GM21529 (cell line): ENCODE measurements at regions not wholly inside any gene's neighbourhood (a gene's known extent, or its start where the extent isn't known, plus 50 kb on each side); places are given as distances from the start of the nearest gene placed in this dataset.

Experiments
- ATAC-seq: cut with Tn5 transposase; IDR thresholded peaks from one replicate; pipeline ENCODE4 v1.9.1; 2021; ENCODE audit not compliant: unreplicated experiment

DNA sequence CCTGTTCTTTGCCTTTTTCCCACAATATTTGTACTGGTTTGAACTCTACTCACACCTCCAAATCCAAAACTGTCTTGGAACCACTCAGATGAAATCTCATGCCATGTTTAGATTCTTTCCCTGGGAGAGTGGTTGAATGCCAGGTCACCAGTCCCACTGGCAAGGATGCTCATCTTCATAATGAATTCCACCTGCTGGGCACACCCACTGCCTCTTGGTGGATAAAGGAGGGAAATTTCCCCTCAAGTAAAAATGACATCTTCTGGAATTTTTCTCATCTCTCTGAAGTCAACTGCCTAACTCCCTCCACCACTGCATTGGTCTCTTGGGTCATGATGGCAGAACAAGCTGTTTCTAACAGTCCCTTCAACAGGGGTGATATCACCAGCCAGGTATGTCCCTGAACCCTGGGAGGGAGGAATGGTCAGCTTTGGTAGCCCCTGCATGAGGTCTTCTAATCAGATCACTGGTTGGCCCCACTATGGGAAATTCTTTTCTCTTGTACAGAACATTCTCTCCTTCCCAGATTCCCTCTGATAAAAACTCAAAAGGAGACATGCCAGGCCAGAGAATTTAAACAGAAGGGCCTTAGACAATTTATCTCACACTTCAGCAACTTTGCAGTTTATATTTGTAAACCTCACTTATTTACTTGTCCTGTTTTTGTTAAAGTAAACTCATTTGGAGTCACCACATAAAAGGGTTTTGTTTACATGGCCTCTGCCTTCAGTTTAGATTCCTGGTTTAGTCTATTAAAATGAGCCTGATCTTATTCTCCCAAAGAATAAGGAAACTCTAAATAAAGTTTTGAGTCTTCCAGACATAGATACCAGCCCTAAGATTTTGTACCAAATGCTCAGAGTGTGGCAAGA is 143.4 kb downstream of the WNT5A start:
- no peak for ATAC-seq

- no peak for ATAC-seq
Observed at GRCh38 chr3:55341502-55342031, 145.5 kb downstream of the WNT5A start.

- ATAC-seq, result no peak
Observed at GRCh38 chr3:55339819-55340218, 147.3 kb downstream of the WNT5A start.

DNA sequence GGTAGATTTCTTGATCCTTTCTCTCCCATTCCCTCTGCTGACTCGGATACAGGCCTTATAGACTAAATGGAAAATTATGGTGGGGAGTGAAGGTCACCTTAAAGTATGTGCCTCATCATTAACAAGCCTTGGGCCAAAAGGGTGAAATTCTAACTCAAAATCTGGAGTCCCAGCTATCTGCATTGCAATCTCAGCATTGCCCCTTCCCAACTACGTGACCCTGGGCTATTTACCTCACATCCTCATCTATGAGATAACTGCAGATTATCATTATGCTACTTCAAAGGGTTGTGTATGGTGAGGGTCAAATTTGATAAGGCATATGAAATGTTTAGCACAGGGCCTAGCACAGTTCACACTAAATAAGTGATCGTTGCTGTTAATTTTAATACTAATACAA is 147.7 kb downstream of the WNT5A start:
- ATAC-seq, result no peak

GRCh38 chr3:55337641-55338180 is 149.4 kb downstream of the WNT5A start:
- ATAC-seq, result no peak

GRCh38 chr3:55333923-55334322 is 153.2 kb downstream of the WNT5A start:
- ATAC-seq, result no peak

DNA sequence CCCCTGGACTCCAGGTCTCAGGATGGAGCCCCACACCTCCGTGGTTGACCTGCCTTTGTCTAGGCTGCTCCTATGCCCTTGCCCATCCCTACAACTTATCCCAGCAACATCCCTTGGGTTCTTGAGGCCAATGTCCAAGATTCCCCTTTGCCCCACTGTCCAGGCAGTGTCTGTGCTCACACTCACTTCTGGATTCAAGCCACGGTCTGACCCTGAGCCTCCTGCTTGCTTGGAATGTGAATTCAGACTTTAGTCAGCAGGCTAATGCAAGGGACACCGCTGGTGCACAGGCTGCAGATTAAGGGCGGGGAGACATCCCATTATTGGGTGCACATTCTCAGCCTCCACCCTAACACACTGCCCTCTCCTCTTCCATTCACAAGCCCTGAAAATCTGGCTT is 154.1 kb downstream of the WNT5A start:
- ATAC-seq, result no peak

DNA sequence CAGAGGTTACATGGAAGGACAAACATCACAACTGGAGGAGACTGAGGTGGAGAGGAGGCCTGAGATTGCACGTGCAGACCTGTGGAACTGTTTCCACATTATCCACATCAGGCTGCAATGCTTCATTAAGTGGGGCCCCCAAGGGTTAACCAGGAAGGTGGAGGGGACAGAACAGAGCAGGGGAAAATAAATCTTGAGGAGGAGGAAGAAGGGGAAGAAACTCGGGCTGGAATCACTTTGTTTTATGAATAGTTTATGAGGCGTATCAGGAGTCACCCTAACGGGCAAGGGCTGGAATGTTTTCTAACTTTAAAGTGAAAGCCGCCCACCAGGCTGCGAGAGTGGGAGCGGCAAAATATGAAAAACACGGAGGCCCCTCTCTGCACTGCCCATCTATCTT is 154.9 kb downstream of the WNT5A start:
- no peak for ATAC-seq

DNA sequence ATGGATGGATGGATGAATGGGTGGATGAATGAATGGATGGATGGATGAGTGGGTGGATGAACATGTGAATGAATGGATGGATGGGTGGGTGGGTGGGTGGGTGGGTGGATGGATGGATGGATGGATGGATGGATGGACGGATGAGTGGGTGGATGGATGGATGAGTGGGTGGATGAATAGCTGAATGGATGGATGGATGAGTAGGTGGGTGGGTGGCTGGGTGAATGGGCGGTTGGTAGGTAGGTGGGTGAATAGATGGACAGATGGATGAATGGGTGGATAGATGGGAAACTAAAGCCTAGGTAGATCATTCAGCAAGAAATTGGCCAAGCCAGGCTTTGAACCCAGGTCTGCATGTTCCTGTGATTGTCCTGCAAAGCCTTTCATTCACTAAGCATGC is 155.6 kb downstream of the WNT5A start:
- ATAC-seq, result no peak

DNA sequence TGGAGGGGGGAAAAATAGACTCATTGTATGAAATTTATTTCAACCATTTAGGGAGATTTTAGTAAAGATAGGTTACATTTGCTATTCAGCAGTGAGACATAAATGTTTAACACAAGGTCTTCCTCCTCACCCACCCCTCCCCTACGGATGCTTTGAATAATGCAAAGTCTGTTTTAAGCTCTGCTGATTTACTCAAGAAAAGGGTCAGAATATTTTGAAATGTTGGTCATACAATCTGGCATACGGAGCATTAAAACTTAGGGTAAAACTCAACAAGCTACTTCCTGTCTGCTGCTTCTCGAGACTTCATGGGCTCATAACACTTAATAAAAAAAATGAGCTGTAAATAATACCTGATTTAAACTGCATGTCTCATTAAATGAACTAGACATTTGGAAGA is 156.3 kb downstream of the WNT5A start:
- no peak for ATAC-seq

DNA sequence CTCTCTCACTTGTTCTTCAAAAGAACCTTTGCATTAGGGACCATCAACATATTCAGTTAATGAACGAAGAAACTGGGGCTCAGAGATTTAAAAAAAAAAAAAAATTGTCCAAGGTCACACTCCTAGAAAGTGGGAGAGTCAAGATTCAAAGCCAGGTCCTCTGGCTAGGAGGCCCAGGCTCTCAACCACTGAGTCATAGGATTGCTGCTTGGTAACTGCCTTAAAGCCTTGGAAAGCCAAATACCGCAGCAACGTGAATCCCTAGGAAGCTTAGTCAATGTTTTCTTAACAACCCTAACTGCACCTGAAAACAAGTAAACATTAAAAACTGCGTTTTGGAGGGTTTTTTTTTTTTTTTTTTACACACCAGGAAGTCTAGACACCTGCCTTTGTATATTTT is 156.8 kb downstream of the WNT5A start:
- no peak for ATAC-seq

DNA sequence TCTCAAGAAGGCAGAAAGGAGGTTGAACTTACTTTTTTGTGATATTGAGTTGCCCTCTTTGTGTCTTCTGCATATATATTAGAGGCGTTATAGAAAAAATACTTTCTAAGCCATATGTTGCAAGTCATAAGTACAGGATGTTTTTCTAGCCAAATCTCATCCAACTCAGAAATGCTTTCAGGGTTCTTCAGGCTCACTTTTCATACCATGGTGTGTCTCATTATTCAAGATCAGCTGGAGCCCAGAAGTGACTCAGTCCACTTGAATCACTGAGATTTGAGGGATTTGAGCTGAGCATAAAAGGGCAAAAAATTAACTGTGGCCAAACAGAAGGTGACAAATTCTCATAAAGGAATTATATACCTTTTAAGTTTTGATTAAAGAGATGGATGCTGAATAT is 157.3 kb downstream of the WNT5A start:
- ATAC-seq, result no peak

- no peak for ATAC-seq
Observed at GRCh38 chr3:55327131-55327920, 159.8 kb downstream of the WNT5A start.

- no peak for ATAC-seq
Observed at GRCh38 chr3:55322638-55323037, 164.5 kb downstream of the WNT5A start.

DNA sequence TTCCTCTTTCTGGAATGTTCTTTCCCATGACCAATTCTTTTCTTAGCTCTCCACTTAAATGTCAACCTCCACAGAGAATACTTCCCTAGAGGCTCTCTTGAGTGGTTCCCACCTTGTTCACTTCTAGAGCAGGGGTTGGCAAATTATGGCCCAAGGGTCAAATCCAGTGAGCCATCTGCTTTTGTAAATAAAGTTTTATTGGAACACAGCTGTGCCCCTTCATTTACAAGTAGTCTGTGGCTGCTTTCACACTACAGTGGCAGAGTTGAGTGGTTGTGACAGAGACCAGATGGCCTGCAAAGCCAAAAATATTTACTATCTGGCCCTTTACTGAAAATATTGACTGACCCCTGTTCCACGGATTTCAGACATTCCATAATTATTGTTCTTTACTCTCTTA is 166.2 kb downstream of the WNT5A start:
- ATAC-seq, result no peak

DNA sequence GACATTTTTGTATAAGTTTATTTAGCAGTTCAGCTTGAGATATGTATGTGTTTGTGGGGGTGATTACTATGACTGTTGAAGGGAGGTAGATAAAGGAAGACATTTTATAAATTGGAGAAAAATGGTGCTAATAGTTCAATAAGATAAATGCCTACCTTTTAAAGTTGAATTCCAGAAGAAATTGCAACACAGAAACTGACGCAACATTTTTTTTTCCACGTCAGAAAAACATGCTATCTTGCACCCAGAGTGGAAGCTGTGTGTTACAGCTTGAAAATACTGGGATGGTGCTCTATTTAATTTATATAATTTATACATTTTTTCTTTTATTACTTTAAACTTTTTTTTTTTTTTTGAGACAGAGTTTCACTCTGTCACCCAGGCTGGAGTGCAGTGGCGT is 171.7 kb downstream of the WNT5A start:
- ATAC-seq, result no peak

- no peak for ATAC-seq
Observed at GRCh38 chr3:55313666-55314065, 173.4 kb downstream of the WNT5A start.

DNA sequence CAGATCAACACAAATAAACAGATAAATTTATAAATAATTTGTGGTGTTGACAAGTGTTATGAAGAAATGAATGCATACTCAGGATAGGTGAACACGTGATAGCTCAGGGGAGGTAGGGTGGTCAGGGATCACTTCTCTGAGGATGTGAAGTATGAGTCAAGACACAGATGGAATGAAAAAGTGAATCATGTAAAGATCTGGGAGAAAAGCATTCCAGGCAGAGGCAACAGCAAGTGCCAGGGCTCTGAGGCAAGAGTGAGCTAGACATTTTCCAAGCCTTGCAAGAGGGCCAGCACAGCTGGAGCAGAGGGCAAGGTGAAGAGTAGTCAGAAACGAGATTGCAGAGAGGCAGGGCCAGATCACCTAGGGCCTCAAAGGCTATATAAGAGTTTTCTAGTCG is 177.8 kb downstream of the WNT5A start:
- no peak for ATAC-seq

DNA sequence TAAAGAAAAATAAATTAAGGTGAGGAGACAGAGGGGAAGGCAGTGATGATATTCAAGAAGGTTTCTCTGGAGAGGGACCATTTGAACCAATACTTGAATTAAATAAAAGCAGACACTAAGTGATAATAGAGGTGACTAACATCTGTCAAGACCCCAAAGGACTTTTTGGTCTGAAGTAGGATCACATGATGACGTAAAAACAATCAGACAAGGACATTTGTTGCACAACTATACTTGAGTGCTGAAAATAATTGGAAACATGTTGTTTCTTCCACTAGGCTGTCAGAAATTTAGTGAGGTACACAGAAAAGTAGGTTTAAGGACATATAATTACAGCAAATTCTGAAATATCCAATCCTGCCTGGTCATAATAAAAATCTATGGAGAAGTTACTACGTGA is 179.5 kb downstream of the WNT5A start:
- no peak for ATAC-seq

DNA sequence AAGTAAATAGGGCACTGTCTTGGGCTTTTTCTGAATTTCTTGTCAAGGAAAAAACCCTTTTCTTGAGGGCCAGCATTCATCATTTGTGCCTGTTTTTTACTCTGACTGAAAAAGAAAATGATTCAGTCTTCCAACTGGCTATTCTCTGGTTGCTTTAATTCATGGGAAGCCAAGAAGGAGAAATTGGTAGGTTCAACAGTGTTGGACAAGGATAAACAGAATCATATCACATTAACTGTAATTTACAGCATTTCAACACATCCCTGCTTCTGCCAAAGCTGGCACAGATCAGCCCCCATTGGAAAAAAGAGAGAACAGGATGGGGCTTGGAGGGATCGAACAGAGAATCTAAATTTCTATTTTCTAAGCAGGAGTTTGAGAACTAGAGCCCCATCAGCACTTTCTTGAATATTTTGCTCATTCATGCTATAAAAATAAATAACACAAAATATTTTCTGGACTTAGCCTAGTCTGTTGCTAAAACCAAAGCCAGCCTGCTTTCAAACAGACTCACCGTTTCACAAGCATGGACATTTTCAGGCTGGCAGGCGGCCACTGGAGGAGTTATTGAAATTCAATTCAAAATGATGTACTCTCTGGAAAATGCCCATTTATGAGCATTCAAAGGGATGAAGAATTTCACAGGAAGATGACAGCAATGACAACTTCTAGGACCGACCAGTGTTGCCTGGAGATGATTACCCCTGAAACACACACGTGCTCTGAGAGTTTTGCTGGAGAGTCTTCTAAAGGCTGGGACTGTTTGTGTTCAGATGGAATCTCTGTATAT is 181.2 kb downstream of the WNT5A start:
- ATAC-seq, result no peak

DNA sequence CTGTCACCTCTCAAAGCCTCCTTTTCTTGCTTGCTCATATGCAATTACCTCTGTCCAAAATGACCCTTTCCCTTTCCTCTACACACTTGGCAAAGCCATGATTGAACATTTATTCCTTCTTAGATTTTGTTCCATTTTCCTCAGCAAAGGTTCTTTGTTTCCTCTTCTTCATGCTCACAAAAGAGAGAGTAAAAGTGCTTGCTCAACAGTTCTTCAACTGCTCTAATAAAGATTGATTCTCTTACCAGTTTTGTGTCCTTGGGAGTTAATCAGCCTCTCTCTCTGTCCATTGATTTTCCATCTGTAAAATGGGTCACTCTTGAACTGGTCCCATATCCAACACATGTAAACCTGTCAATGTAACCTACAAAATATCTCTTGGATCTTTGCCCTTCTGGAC is 186.4 kb downstream of the WNT5A start:
- no peak for ATAC-seq
